ENCODE measurements at regions not wholly inside any gene's neighbourhood (a gene's known extent, or its start where the extent isn't known, plus 50 kb on each side); places are given as distances from the start of the nearest gene placed in this dataset.

DNA sequence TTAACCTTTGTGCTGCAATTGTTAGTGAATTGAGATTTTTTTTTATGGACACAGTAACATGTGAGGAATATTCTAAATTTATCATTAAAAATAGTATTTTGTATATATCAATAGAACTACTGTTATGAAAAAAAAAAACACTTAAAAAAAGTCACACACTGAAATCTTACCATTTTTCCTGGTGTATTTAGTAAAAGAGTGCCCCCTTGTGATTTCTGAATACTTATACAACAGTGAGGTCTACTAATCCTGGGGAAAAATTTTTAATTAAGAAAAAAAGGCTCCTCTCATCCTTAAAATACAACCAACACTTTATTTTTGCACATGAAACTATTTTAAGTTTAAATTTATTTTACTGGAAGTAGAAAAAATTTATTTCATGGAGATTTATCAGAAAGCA lies 56.4 kb upstream of the SPOCK3 start:
- ATAC-seq (no peak), DNase-seq (no peak)
- H3K27me3 Mint-ChIP-seq (ENCODE audit: low read depth) = no peaks in the 10 kb centered on the region
- no peaks in the 10 kb centered on the region for H3K36me3 Mint-ChIP-seq (ENCODE audit: insufficient read depth)
- H3K4me1 Mint-ChIP-seq (ENCODE audit: low read depth) = no peaks in the 10 kb centered on the region
- peaks cover 15% of the 10 kb centered on the region for H3K9me3 Mint-ChIP-seq
- H3K4me3 Mint-ChIP-seq = no peak overlapping the region

DNA sequence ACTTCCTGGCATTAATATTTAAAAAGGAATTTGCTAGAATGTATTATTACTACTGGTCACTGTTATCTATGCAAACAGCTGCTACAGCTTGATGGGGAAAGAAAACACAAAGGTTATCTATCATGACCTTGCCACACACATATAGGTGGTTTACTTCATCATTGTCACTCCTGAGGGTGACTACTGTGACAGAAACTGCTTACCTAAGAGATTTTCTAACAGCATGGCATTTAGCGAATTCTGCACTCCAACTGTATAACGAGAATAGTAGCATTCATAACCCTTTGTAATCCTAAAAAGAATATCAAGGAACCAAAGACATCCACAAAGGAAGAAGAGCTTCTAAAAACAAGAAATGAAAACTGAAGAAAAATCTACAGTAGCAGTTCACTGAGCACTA lies 74.6 kb upstream of the SPOCK3 start:
- H3K36me3 Mint-ChIP-seq (ENCODE audit: insufficient read depth) = no peaks in the 10 kb centered on the region
- peaks cover 8% of the 10 kb centered on the region for H3K9me3 Mint-ChIP-seq
- DNase-seq (no peak), ATAC-seq (no peak)
- H3K4me3 Mint-ChIP-seq = no peak overlapping the region
- H3K27me3 Mint-ChIP-seq (ENCODE audit: low read depth) = no peaks in the 10 kb centered on the region
- H3K4me1 Mint-ChIP-seq (ENCODE audit: low read depth) = no peaks in the 10 kb centered on the region

DNA sequence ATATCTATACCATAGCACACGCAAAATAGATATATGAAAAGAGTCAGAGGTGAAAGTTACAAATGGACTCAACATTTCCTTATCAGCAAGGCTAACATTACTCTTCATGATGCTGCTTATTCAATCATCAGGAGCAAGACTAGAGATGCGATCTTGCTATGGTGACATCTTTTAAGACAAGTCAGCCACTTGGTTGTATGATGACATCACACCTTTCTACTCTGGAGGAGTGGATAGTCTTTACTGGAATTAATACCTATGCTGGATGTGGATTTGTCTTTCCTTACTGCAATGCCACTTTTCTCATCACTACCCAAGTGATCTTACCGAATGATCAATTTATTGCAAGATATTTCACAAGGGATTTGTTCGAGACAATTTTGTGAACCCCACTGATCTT lies 87.0 kb upstream of the SPOCK3 start:
- DNase-seq (no peak), ATAC-seq (no peak)
- peaks cover 5% of the 10 kb centered on the region for H3K9me3 Mint-ChIP-seq
- no peaks in the 10 kb centered on the region for H3K27me3 Mint-ChIP-seq (ENCODE audit: low read depth)
- H3K4me1 Mint-ChIP-seq (ENCODE audit: low read depth) = no peaks in the 10 kb centered on the region
- no peaks in the 10 kb centered on the region for H3K36me3 Mint-ChIP-seq (ENCODE audit: insufficient read depth)
- no peak overlapping the region for H3K4me3 Mint-ChIP-seq

DNA sequence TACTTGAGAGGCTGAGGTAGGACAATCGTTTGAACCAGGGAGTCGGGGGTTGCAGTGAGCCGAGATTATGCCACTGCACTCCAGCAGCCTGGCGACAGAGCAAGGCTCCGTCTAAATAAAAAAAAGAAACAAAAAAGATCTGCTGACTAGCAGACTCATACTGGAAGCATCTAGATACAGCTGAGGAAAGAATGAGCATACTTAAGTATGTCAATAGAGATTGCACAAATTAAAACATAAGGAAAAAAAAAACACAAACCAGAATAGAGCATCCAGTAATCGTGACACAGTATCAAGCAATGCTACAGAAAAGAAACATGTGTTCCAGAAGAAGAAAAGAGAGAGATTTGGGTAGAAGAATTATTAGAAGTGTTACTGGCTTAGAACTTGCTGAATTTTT lies 105.5 kb upstream of the SPOCK3 start:
- Mint-ChIP-seq H3K9me3 (peaks cover 19% of the 10 kb centered on the region), H3K4me3 (no peak overlapping the region), H3K4me1 (ENCODE audit: low read depth) (no peaks in the 10 kb centered on the region), H3K36me3 (ENCODE audit: insufficient read depth) (no peaks in the 10 kb centered on the region), H3K27me3 (ENCODE audit: low read depth) (no peaks in the 10 kb centered on the region)
- no peak for DNase-seq
- no peak for ATAC-seq

DNA sequence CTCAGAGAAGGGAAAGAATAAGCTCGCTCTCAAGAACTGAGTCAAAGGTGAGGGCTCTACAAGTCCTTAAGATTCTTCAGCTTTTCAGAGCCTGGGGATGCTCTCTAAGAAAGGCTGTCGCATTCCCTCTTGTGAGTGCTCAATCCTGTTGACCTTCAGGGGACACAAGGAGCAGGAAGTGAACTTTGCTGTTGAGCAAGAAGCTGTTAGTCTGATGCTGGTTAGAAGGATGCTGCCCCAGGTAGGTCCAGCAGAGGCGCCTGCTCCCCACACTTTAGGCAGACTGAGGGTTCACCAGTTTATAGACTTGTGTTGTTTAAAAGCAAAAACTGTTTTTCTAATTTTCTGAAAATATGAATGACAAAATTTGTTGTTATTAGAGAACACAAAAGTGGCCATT lies 125.4 kb upstream of the SPOCK3 start:
- Mint-ChIP-seq H3K9me3 (no peaks in the 10 kb centered on the region), H3K4me3 (no peak overlapping the region), H3K36me3 (ENCODE audit: insufficient read depth) (no peaks in the 10 kb centered on the region), H3K27me3 (ENCODE audit: low read depth) (no peaks in the 10 kb centered on the region), H3K4me1 (ENCODE audit: low read depth) (no peaks in the 10 kb centered on the region)
- no peak for ATAC-seq
- DNase-seq = no peak

DNA sequence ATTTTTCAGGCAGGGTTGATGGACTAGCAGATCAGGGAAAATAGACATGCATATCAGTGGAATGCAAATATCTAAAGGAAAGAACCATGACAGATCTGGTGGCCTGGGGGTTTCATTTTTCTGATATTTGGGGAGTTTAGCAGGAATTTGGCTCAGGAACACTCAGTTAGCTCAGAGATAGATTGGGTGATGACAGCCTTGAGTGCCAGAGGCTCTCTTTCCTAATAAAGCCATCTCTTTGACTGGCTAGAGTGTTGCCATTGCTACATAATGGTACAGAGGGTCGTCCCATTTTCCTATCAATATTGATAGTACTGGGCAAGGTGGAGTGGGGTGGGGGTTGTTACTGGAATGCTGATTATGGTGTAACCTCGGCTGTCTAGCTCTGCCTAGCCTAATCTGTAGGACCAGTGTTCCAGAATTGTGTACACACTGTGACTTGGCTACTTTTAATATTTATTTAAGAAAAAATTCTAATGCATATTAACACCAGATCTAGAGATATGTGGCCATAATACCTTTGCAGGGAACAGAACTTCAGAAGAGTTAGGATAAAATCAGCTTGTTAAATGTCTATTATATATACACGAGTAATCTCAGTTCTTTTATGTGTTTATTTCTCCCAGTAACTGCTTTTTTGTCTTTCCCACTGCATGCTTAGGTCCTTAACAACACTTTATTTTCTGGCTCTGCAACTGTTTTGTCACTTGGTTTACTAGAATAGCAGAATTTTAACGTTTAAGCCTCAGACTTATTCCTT lies 145.0 kb upstream of the SPOCK3 start:
- Mint-ChIP-seq H3K9me3 (no peaks in the 10 kb centered on the region), H3K27me3 (ENCODE audit: low read depth) (no peaks in the 10 kb centered on the region), H3K4me3 (no peak overlapping the region), H3K36me3 (ENCODE audit: insufficient read depth) (no peaks in the 10 kb centered on the region), H3K4me1 (ENCODE audit: low read depth) (no peaks in the 10 kb centered on the region)
- ATAC-seq = no peak
- DNase-seq = no peak

DNA sequence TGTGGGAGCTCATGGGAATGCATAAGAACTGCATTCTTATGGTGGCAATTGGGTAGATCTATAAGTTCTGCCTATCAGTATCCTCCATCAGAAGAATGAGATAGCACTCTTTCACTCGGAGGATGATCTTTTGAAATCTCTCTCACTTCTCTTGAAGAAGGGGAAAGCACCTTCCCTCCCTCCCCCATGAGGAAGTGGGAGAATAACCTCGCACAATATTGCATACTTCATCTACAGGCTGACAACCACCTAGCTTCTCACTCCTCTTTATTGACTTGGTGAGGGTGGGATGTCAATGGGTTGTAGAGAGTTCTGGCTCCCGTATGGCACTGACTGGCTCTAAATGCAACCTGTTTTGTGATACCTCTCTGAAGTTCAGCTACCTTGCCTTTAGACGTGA lies 146.7 kb upstream of the SPOCK3 start:
- no peak for DNase-seq
- H3K36me3 Mint-ChIP-seq (ENCODE audit: insufficient read depth) = no peaks in the 10 kb centered on the region
- ATAC-seq = no peak
- H3K4me3 Mint-ChIP-seq = no peak overlapping the region
- H3K27me3 Mint-ChIP-seq (ENCODE audit: low read depth) = no peaks in the 10 kb centered on the region
- H3K9me3 Mint-ChIP-seq = no peaks in the 10 kb centered on the region
- no peaks in the 10 kb centered on the region for H3K4me1 Mint-ChIP-seq (ENCODE audit: low read depth)

DNA sequence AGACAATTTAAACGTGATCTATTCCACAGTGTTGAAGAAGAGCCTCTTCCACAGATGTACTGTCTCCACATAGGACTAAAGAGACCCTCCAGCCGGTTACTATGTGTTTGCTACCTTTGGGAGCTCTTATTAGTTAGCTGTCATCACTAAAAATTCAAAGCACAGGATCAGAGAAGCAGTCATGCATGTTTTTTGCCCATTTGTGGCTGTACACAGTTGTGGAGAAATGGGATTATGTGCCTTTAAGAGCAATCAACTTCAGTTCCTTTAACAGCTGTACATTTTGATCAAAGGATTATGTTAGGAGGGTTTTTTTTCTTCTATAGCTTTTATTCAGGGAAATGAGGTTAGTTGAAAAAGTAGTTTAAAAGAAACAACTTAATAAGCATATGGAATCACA lies 149.0 kb upstream of the SPOCK3 start:
- no peaks in the 10 kb centered on the region for H3K27me3 Mint-ChIP-seq (ENCODE audit: low read depth)
- H3K4me3 Mint-ChIP-seq = no peak overlapping the region
- DNase-seq (no peak), ATAC-seq (no peak)
- peaks cover 3% of the 10 kb centered on the region for H3K9me3 Mint-ChIP-seq
- H3K36me3 Mint-ChIP-seq (ENCODE audit: insufficient read depth) = no peaks in the 10 kb centered on the region
- no peaks in the 10 kb centered on the region for H3K4me1 Mint-ChIP-seq (ENCODE audit: low read depth)

DNA sequence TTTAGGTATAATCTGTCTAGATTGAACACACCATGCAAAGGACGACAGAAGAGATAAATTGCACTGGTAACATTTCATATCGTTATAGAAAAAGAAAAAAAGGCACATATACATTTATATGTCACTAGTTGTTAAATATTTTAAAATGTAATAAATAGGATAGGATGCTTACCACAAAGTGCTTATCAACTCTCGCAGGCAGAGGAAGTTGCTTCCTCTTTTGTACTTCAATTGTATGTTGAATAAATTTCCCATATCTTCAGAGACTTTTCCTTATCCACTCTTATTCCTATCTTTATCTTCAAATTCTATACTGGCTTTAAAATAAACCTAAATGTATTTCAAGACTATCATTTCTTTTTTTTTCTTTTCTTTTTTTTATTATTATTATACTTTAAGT lies 163.3 kb upstream of the SPOCK3 start:
- H3K4me1 Mint-ChIP-seq (ENCODE audit: low read depth) = no peaks in the 10 kb centered on the region
- DNase-seq (no peak), ATAC-seq (no peak)
- H3K4me3 Mint-ChIP-seq = no peak overlapping the region
- H3K36me3 Mint-ChIP-seq (ENCODE audit: insufficient read depth) = no peaks in the 10 kb centered on the region
- H3K27me3 Mint-ChIP-seq (ENCODE audit: low read depth) = no peaks in the 10 kb centered on the region
- H3K9me3 Mint-ChIP-seq = peaks cover 12% of the 10 kb centered on the region

DNA sequence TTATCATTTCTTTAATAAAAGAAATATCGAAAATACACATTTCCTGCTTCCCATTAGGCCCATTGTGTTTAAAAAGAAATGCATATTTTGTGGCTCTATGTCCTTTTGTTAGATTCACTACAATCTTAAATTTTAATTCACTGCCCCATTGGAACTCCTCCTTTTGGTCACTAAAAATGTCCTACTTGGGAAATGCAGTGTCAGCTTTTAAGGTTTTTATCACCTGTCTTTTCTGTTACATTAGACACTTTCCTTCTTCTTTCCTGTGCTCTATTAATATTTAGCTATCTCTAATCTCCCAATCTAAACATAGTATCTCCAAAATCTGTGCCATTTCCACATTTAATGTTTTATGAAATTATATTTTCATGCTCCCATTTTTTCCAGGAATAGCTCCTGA lies 164.9 kb upstream of the SPOCK3 start:
- Mint-ChIP-seq H3K4me1 (ENCODE audit: low read depth) (no peaks in the 10 kb centered on the region), H3K36me3 (ENCODE audit: insufficient read depth) (no peaks in the 10 kb centered on the region), H3K27me3 (ENCODE audit: low read depth) (no peaks in the 10 kb centered on the region), H3K9me3 (peaks cover 7% of the 10 kb centered on the region), H3K4me3 (no peak overlapping the region)
- DNase-seq (no peak), ATAC-seq (no peak)

DNA sequence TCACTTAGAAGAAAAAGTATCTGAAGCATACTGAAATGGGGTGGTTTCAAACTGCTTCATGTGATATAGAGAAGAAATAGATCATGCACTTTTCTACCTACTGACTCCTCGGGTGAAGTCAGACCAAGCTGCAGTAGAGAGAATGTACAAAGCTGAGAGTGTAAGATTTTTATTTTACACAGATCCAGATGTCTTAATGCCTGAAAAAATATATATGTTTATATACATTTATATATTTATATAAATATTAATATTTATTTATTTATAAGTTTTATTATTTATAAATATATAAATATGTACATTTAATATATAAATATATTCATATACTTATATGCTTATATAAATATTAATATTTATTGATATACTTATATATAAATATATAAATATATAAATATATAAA lies 171.9 kb upstream of the SPOCK3 start:
- Mint-ChIP-seq H3K4me1 (ENCODE audit: low read depth) (no peaks in the 10 kb centered on the region), H3K36me3 (ENCODE audit: insufficient read depth) (no peaks in the 10 kb centered on the region), H3K4me3 (no peak overlapping the region), H3K9me3 (peaks cover 2% of the 10 kb centered on the region), H3K27me3 (ENCODE audit: low read depth) (no peaks in the 10 kb centered on the region)
- no peak for ATAC-seq
- no peak for DNase-seq

DNA sequence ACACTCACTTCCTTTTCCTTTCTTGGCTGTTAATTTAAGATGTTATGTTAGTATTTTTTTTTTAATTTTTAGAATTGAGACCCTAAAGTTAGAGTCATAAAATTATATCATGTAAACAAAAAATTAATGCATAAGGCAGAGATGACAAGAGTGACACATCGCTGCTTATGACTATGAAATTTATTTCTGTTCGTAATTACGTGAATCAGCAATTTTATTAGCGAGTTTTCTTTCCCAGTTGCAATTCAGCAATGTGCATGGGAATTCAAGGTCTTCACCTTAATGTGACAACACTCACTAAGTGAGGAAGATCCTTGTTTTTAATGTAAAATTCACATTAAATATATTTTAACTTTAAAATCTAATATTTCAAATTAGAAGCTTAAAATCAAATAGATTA lies 181.2 kb upstream of the SPOCK3 start:
- DNase-seq (no peak), ATAC-seq (no peak)
- H3K27me3 Mint-ChIP-seq (ENCODE audit: low read depth) = no peaks in the 10 kb centered on the region
- H3K9me3 Mint-ChIP-seq = peaks cover 4% of the 10 kb centered on the region
- no peak overlapping the region for H3K4me3 Mint-ChIP-seq
- H3K4me1 Mint-ChIP-seq (ENCODE audit: low read depth) = no peaks in the 10 kb centered on the region
- H3K36me3 Mint-ChIP-seq (ENCODE audit: insufficient read depth) = no peaks in the 10 kb centered on the region

DNA sequence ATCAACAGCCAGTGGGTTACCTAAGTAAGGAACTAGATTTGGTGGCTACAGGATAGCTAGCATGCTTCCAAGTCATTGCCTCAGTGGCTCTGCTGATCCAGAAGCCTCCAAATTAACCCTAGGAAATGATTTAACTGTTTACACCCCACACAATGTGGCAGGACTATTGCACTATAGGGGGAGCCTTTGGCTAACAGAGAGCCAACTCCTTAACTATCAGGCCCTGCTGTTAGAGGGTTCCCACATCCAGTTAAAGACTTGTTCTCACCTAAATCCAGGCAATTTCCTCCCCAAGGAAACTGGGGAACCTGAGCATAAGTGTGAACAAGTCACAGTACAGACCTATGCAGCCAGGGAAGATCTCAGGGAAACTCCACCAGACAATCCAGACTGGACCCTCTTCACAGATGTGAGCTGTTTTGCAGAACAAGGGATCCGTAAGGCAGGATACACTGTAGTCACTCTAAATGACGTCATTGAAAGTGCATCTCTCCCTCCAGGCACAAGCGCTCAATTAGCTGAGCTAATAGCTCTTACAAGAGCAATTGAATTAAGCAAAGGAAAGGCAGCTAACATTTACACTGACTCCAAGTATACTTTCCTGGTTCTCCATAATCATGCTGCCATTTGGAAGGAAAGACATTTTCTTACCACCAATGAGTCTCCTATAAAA lies 185.3 kb upstream of the SPOCK3 start:
- no peak for ATAC-seq
- Mint-ChIP-seq H3K4me1 (ENCODE audit: low read depth) (no peaks in the 10 kb centered on the region), H3K36me3 (ENCODE audit: insufficient read depth) (no peaks in the 10 kb centered on the region), H3K27me3 (ENCODE audit: low read depth) (no peaks in the 10 kb centered on the region), H3K4me3 (no peak overlapping the region), H3K9me3 (peaks cover 4% of the 10 kb centered on the region)
- no peak for DNase-seq

DNA sequence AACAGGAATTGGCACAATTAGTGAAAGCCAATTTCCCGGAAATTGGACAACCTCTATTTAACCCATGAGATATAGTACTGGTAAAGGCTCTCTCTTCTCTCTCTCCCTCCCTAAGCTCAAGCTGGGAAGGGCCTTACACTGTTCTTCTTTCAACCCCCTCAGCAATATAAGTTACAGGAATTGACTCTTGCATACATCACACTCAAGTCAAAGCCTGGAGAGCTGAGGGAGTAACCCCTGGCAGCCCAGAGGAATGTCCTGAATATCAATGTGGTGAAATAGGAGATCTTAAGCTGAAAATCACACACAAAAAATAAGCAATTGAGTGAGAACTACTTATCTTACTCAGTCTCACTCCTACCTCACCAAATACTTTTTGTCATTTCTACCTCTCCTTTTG lies 186.9 kb upstream of the SPOCK3 start:
- DNase-seq (no peak), ATAC-seq (no peak)
- no peaks in the 10 kb centered on the region for H3K36me3 Mint-ChIP-seq (ENCODE audit: insufficient read depth)
- H3K4me3 Mint-ChIP-seq = no peak overlapping the region
- H3K27me3 Mint-ChIP-seq (ENCODE audit: low read depth) = no peaks in the 10 kb centered on the region
- H3K9me3 Mint-ChIP-seq = peaks cover 4% of the 10 kb centered on the region
- no peaks in the 10 kb centered on the region for H3K4me1 Mint-ChIP-seq (ENCODE audit: low read depth)
